ENCODE measurements at regions not wholly inside any gene's neighbourhood (a gene's known extent, or its start where the extent isn't known, plus 50 kb on each side); places are given as distances from the start of the nearest gene placed in this dataset.

DNA sequence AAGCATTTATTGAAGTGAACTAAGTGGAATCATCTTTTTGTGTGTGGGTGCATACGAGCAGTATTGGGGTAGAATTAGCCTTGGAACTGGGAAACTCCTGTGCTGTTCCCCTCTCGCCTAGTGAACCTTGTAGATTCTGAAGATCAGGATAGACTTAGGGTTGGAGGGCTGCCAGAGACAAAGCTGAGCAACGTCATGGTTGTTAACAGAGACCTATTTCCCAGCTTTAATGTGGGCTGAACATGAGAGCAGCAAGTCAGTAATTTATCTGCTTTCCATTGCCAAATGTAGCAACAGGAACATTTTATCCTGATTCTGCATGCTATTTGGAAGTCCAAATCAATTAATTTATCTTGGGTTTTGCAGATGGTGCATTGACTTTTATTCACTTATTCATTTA, 246.6 kb downstream of the IL20RB start:
- no peak for DNase-seq

- no peak for DNase-seq
These were observed 247.7 kb downstream of the IL20RB start for GRCh38 chr3:137205394-137206045.

DNA sequence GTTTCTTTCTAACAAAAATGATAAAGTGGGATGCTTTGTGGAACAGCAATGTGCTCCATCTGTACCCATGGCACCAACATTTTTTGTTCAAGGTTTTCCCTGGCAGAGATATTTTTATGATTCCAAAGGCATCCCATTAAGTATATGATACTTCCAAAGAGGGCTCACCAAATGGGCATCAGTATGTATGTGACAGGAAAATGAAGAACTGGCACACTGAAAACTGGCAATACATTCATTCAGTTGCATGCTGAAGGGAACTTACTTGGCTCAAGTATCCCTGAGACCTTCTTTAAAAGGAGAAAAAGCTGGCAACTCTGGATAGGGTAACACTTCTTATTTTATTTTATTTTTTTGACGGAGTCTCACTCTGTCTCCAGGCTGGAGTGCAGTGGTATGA, 249.8 kb downstream of the IL20RB start:
- no peak for DNase-seq

GRCh38 chr3:137217733-137218132, 259.9 kb downstream of the IL20RB start:
- no peak for DNase-seq

DNA sequence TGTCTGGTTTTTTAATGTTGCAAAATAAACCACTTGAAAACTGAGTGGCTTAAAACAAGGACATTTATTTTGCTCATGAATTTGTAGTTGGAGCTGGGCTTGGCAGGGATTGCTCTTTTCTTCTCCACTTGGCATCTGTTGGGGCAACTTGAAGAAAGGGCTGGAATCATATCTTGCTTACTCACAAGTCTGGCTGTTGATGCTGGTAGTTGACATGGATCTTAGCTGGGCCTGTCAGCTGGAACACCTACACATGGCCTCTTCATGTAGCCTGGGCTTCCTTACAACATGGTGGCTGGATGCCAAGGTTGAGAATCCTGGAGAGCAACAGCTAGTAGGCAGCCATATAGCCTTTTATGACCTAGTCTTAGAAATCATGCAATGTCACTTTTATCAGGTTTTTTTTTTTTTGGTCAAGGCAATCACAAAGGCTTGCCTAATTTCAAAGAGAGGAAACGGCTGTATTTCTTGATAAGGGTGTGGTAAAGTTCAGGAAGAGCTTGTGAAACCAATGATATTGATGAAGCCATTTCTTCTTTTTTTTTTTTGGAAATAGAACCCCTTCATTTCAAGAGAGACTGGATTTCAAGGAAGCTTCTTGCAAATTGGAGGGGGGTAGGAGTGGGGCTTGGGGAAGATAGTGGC, 262.1 kb downstream of the IL20RB start:
- no peak for DNase-seq

DNA sequence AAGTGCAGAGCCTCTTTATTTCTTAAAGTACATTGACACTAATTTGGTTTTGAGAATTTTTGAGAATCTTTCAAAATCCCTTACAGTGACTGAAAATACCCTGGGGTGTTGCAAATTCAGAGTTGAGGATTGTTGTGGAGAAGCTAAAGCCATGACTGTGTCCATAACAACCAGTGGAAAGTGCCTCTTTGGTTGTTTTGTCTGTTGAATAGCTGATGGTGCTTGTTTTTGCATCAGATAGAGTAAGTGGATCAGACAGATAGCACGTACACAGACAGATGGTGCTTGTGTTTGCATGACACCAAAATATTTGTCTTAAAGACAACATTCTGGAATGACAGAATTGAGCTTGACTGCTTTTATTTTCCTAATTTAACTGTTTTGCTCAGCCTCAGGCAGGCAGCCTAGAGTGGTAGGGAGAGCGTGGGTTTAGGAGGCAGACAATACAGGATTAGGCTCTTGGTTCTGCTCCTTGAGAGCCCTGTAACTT, 265.0 kb downstream of the IL20RB start:
- DNase-seq, result no peak

GRCh38 chr3:137224464-137224863, 266.7 kb downstream of the IL20RB start:
- DNase-seq, result no peak

- DNase-seq, result no peak
These were observed 285.1 kb downstream of the IL20RB start for GRCh38 chr3:137242836-137243400.

DNA sequence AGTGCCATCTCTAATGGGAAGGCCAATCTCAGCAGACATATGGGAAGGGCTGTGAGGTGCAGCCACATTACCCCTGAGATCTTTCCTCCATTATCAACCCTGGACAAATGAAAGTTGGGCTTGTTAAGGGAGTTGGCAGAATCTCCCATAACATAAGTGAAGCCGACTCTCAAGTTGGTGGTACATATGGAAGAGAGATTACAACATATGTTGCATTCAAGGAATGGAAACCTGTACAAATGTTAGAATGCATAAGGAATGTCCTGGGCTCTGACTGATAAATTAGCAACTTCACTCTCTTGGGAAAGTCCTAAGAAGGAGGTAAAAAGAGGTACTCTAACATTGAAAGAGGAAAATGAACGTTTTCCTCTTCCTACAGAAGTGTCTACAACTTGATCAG, 288.7 kb downstream of the IL20RB start:
- no peak for DNase-seq

GRCh38 chr3:137249311-137249940, 291.6 kb downstream of the IL20RB start:
- no peak for DNase-seq

- DNase-seq, result no peak
These were observed 301.3 kb downstream of the IL20RB start for GRCh38 chr3:137259089-137259488.

- no peak for DNase-seq
These were observed 301.9 kb downstream of the IL20RB start for GRCh38 chr3:137259701-137260100.

DNA sequence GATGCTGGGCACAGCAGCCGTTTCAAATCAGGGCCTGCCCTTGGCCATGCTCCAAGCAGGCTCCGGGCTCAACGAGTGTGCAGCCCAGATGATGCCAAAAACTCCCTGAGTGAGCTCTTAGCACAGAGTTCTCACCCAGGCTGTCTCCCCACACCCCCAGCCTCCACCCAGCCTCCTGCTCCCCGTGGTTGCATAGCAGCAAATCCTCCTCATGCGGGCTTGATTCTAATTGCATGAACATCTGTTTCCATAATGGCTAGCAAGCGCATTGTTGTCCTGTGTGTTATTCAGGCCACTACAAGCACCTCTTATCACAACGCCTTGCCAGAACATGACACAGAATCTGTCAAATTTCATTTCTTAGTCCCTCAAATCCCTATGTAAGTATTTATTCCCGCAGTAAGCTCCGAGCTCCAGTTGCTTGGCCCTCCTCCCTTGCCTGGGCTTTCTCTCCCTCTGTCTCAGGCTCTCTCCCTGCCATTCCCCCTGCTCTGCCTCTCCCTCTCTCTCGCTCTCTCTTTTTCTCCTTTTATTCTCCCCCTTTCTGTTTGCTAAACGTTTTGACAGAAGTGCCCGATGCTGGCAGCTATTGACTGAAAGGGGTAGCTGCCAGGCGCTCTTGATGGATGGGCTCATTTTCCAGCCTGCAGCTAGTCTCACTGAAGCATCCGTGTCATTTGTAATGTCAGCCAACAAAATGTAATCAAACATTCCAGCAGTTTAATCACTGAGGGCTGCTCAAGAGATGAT, 306.5 kb downstream of the IL20RB start:
- no peak for DNase-seq

- DNase-seq, result no peak
These were observed 307.1 kb downstream of the IL20RB start for GRCh38 chr3:137264843-137265330.

GRCh38 chr3:137282871-137283270, 325.1 kb downstream of the IL20RB start:
- no peak for DNase-seq

DNA sequence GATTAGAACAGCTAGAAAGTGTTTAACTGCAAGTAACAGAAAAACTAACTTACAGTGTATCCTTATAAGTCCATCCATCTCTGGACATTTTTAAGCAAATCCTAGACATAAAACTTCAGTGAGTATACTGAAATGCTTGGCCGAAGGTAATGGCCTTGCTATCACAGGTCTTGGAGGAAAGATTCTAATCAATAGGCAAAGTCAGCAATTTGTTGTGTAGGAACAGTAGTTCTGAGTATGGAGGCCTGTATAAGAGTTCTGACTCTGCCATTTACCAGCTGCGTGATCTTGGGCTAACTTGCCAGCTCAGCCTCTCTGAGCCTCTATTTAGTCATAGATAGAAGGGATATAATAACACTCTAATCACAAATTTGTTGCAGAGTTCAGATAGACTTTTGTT, 328.1 kb downstream of the IL20RB start:
- DNase-seq, result no peak

DNA sequence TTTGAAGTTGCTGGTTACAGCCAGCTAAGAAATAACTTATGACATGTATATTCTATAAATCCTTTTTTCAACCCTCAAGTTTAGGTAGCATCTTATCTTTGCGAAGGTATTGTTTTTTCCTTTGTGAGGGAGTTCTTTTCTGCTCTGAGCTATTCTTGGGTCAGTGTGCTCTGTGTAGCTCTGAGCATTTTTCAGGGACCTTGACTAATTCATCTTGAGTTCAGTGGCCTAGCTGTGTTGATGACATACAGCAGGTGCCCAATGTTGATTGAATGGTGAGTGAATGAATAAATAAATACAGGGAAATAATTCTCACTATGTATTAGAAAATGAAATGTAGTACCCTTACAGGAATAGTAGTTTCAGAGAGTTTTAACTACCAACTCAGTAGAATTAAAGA, 335.3 kb downstream of the IL20RB start:
- DNase-seq, result no peak

DNA sequence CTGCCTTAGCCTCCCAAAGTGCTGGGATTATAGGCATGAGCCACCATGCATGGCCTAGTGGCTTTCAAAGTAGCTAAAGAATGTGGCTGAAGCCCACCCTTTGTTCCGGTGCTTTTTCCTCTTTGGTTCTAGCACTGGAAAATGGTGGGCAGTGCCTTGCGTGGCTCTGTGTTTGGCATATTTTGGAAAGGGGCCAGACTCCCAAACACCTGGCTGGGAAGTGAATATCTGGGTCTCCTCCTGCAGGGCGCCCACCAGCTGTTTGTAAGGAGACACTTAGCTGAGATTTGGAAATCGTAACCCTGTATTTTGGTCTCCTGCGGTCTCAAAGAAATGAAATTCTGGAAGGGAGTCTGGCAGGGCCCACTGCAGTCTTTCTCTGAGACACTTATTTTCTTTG, 336.4 kb downstream of the IL20RB start:
- no peak for DNase-seq

DNA sequence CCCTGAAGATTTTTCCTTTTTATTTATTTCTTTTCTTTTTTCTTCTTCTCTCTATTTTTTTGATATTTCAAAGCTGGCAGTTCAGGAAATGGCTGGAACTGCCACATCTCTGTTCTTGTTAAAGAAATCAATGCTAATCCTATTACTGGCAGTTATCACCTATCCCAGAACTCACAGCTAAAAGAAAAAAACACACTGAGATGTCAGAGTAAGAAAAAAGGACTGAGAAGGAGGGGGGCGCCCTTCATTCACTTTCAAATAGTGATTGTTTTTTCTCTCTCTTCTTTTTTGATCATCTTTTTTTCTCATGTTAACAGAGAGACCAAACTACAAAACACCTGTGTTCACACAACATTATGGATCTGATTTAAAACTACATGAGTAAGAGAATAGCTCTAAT, 337.1 kb downstream of the IL20RB start:
- DNase-seq, result no peak

DNA sequence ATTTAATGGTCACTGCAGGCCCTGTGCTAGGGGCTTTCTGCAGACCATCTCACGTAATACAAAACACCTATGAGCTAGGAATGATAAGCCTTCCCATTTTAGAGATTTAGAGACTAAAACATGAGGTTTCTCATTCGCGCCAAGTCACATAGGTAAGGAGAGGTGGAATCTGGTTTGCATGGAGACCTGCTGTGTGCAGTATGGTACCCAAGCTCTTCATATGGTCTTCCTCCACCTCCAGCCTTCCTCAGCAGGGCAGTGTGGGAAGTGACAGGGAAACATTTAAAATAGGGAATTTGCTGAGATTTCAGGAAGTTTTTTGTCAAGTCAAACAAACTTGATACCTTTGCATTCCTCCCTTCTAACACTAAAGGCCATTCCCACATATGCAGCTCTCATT, 337.6 kb downstream of the IL20RB start:
- no peak for DNase-seq

GRCh38 chr3:137296116-137296515, 338.3 kb downstream of the IL20RB start:
- DNase-seq, result no peak

DNA sequence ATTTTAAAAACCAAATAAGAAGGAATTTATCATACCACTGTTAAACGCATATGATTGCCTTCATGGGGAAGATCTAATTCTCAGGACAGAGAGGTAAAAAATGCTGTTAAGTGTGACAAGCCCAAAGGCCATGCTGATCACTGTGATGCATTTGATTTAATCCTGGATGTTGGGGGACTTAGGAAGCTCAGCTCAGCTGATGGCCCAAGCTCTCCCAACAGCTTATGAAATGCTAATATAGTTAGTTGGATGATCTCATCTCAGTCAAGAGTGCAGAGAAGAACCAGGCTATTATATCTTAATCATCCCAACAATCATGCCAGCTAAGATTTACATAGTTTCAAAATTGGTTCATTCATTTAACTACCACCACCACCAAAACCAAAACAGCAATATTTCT, 340.0 kb downstream of the IL20RB start:
- no peak for DNase-seq

DNA sequence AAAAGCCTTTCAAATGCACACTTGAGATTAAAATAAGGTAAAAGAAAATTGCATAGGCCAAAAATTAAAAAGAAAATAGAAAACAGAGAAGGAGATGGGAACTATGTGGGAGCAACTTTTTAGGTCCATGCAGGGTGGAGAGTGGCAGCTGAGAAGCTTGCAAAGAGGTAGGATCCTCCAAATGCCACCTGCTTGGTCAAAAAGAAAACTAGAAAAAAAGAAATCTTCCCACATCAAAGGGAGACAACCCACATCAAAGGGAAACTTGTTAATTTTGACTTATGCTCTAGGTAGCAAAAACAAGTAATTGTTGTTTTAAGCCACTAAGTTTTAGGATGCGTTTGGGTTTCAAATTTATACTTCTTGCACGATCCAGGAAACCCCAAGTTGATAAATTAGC, 342.9 kb downstream of the IL20RB start:
- DNase-seq, result no peak
